Amniotic epithelial cell (primary cell): ENCODE measurements at regions not wholly inside any gene's neighbourhood (a gene's known extent, or its start where the extent isn't known, plus 50 kb on each side); places are given as distances from the start of the nearest gene placed in this dataset.
A peak's percentile ranks its signal among the peaks of the same experiment; 100 is the strongest.

ENCODE experiments used
- DNase-seq: peaks from one replicate; pipeline ENCODE4 v3.0.0-alpha.2; 2010; ENCODE audit warnings: low read depth

GRCh38 chr5:167755420-167755819 is 536.0 kb upstream of the WWC1 start:
- no peak for DNase-seq

- DNase-seq, result peak; percentile 93
These were observed 532.2 kb upstream of the WWC1 start for GRCh38 chr5:167759057-167759821.

GRCh38 chr5:167763772-167764171 is 527.7 kb upstream of the WWC1 start:
- DNase-seq, result peak; percentile 67

- DNase-seq, result no peak
These were observed 526.7 kb upstream of the WWC1 start for GRCh38 chr5:167764641-167765289.

GRCh38 chr5:167765352-167765751 is 526.1 kb upstream of the WWC1 start:
- DNase-seq, result no peak

- no peak for DNase-seq
These were observed 524.5 kb upstream of the WWC1 start for GRCh38 chr5:167766957-167767356.

GRCh38 chr5:167767795-167768194 is 523.6 kb upstream of the WWC1 start:
- no peak for DNase-seq

GRCh38 chr5:167769846-167770413 is 521.5 kb upstream of the WWC1 start:
- no peak for DNase-seq

- peak; percentile 70 for DNase-seq
These were observed 521.0 kb upstream of the WWC1 start for GRCh38 chr5:167770461-167770860.

- no peak for DNase-seq
These were observed 519.9 kb upstream of the WWC1 start for GRCh38 chr5:167771571-167771970.

- DNase-seq, result no peak
These were observed 517.7 kb upstream of the WWC1 start for GRCh38 chr5:167773668-167774301.

- peak; percentile 51 for DNase-seq
These were observed 513.7 kb upstream of the WWC1 start for GRCh38 chr5:167777746-167778145.

- DNase-seq, result no peak
These were observed 513.2 kb upstream of the WWC1 start for GRCh38 chr5:167778228-167778627.

GRCh38 chr5:167779644-167780043 is 511.8 kb upstream of the WWC1 start:
- no peak for DNase-seq

GRCh38 chr5:167780177-167780576 is 511.3 kb upstream of the WWC1 start:
- no peak for DNase-seq

- DNase-seq, result no peak
These were observed 508.2 kb upstream of the WWC1 start for GRCh38 chr5:167783145-167783817.

GRCh38 chr5:167785106-167785505 is 506.3 kb upstream of the WWC1 start:
- no peak for DNase-seq

- no peak for DNase-seq
These were observed 505.5 kb upstream of the WWC1 start for GRCh38 chr5:167785901-167786300.

GRCh38 chr5:167786871-167787578 is 504.4 kb upstream of the WWC1 start:
- no peak for DNase-seq

- DNase-seq, result no peak
These were observed 501.4 kb upstream of the WWC1 start for GRCh38 chr5:167790045-167790444.

- peak; percentile 79 for DNase-seq
These were observed 500.8 kb upstream of the WWC1 start for GRCh38 chr5:167790462-167791260.
